OCI-LY7 (cell line): ENCODE measurements at regions not wholly inside any gene's neighbourhood (a gene's known extent, or its start where the extent isn't known, plus 50 kb on each side); places are given as distances from the start of the nearest gene placed in this dataset.

Experiments used
- BruUV-seq: library from RNA; stranded (reverse); fragments of 400-500 nt; replicated peaks from 2 replicates; lab custom pipeline; 2021; lab: Mats Ljungman, UMichigan
- CTCF ChIA-PET: fragments of 300-600 bp; sonication (Branson Sonifier 250); formaldehyde crosslinking; loops from one replicate; lab custom pipeline; 2022; ENCODE audit warnings: antibody characterized with exemption; ENCODE audit not compliant: unreplicated experiment; lab: Charles Lee
- POLR2A ChIA-PET: fragments of 300-600 bp; sonication (Branson Sonifier 250); formaldehyde crosslinking; loops from one replicate; lab custom pipeline; 2022; ENCODE audit warnings: antibody characterized with exemption; lab: Charles Lee
- DNase-seq: peaks from one replicate; pipeline ENCODE4 v3.0.0-alpha.2; 2015; ENCODE audit warnings: low spot score
- H2AFZ ChIP-seq: fragments of 200-600 bp; sonication (generic), shearing (Covaris generic); 2 replicates; pipeline ENCODE4 v1.6.1; 2014; ENCODE audit warnings: mild to moderate bottlenecking, antibody characterized with exemption, low read length, moderate library complexity
- H3K27ac ChIP-seq: fragments of 200-600 bp; sonication (generic); 2 replicates; pipeline ENCODE4 v1.5.1; 2014; ENCODE audit warnings: mixed run types, low read depth, mild to moderate bottlenecking, moderate library complexity, low read length, inconsistent platforms; ENCODE audit not compliant: poor library complexity, severe bottlenecking
- H3K36me3 ChIP-seq: fragments of 200-600 bp; sonication (generic); 2 replicates; pipeline ENCODE4 v1.6.1; 2014; ENCODE audit warnings: mild to moderate bottlenecking, antibody characterized with exemption, low read length, moderate library complexity, mixed read lengths; ENCODE audit not compliant: insufficient read depth
- H3K4me1 ChIP-seq: fragments of 200-600 bp; sonication (generic); 2 replicates; pipeline ENCODE4 v1.5.1; 2014; ENCODE audit warnings: mild to moderate bottlenecking, low read length; ENCODE audit not compliant: insufficient read depth, poor library complexity, severe bottlenecking
- H3K4me2 ChIP-seq: fragments of 200-600 bp; sonication (generic); 2 replicates; pipeline ENCODE4 v1.6.1; 2014; ENCODE audit warnings: mild to moderate bottlenecking, low read length
- H3K4me3 ChIP-seq: fragments of 200-600 bp; sonication (generic); 2 replicates; pipeline ENCODE4 v1.5.1; 2014; ENCODE audit warnings: mild to moderate bottlenecking, low read depth, low read length; ENCODE audit not compliant: poor library complexity, severe bottlenecking
- H3K79me2 ChIP-seq: fragments of 200-600 bp; sonication (generic); 2 replicates; pipeline ENCODE4 v1.6.1; 2016; ENCODE audit warnings: low read depth, mild to moderate bottlenecking, low read length, moderate library complexity, mixed read lengths; ENCODE audit not compliant: insufficient read depth
- H3K9me2 ChIP-seq: fragments of 200-600 bp; sonication (generic); 2 replicates; pipeline ENCODE4 v1.6.1; 2016; ENCODE audit warnings: mild to moderate bottlenecking, low read length, mixed read lengths; ENCODE audit not compliant: insufficient read depth
- H3K9me3 ChIP-seq: fragments of 200-600 bp; sonication (generic); 2 replicates; pipeline ENCODE4 v1.6.1; 2014; ENCODE audit warnings: mild to moderate bottlenecking, mixed run types, low read length, mixed read lengths
- H4K20me1 ChIP-seq: fragments of 200-600 bp; sonication (generic); 2 replicates; pipeline ENCODE4 v1.6.1; 2014; ENCODE audit warnings: mild to moderate bottlenecking, antibody characterized with exemption, low read length, moderate library complexity, mixed read lengths; ENCODE audit not compliant: insufficient read depth
- CTCF ChIP-seq: fragments of 200-600 bp; sonication (generic); conservative IDR thresholded peaks from 2 replicates; pipeline ENCODE4 v1.5.1; 2014; ENCODE audit warnings: mild to moderate bottlenecking, antibody characterized with exemption, low read length, moderate library complexity, mixed read lengths
- EZH2phosphoT487 ChIP-seq: fragments of 200-600 bp; sonication (generic); IDR thresholded peaks from 2 replicates; pipeline ENCODE4 v1.6.1; 2018; ENCODE audit warnings: low read depth, borderline replicate concordance, mild to moderate bottlenecking, mixed run types, antibody characterized with exemption, low read length, moderate library complexity, mixed read lengths
- intact Hi-C: fragments of 100-400 bp; cut with micrococcal nuclease; formaldehyde crosslinking; loops from one replicate; pipeline ENCODE4 v1.10.0; 2022; ENCODE audit not compliant: unreplicated experiment

DNA sequence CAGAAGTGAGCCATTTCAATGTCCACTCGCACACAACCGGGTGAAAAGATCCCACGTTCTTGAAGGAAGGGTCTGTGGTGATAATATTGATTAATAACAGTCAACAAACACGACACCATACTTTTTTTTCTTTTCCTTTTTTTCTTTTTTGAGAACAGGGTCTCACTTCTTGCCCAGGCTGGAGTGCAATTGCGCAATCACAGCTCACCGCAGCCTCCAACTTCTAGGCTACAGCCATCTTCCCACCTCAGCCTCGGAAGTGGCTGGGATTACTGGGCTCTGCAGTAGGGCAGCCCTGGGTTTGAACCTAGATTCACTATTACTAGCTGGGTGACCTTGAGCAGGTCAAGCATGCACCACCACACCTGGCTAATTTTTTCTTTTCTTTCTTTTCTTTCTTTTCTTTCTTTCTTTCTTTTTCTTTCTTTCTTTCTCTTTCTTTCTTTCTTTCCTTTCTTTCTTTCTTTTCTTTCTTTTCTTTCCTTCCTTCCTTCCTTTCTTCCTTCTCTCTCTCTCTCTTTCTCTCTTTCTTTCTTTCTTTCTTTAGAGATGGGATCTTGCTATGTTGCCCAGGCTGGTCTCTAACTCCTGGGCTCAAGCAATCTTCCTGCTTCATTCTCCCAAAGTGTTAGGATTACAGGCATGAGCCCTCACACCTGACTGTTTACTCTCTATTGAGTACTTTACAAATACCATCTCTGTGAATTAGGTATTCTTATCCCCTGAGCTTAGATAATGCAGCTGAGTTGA is 123.9 kb downstream of the SNX5 start:
- intact Hi-C loops, result no loop called here
- H2AFZ ChIP-seq, result no peak overlapping the region
- no peaks in the 10 kb centered on the region for H4K20me1 ChIP-seq
- ChIA-PET CTCF (no interaction called here), POLR2A (interaction anchor here (0.6 to 3.5 kb wide), 5 partner anchors 9 to 113 kb away, joined by 3 to 21 read pairs (median 4); no protein-coding TSS in a partner anchor)
- BruUV-seq, result no TSS peak
- no peak overlapping the region for H3K4me2 ChIP-seq
- no peaks in the 10 kb centered on the region for H3K9me2 ChIP-seq
- no peak for DNase-seq
- no peak for TF ChIP-seq EZH2phosphoT487
- TF ChIP-seq CTCF, result no peak
- H3K4me1 ChIP-seq, result peaks cover 55% of the 10 kb centered on the region
- H3K36me3 ChIP-seq, result no peaks in the 10 kb centered on the region
- H3K27ac ChIP-seq, result no peak overlapping the region
- peaks cover 11% of the 10 kb centered on the region; the same call in 1 of the 2 replicates for H3K9me3 ChIP-seq
- H3K4me3 ChIP-seq, result no peak overlapping the region
- no peaks in the 10 kb centered on the region for H3K79me2 ChIP-seq

DNA sequence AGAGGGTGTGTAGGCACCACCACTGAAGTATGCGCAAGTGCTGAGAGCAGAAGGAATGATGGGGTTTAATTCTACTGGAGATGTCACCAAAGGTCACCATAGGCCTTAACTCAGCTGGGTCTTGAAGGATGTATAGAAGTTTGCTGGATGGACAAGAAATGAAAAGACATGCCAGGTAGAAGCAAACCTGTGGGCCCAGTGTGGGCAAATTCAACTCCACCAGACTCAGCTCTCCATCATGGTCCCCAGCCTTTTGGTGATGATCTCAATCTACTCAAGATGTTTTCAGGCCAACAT is 124.5 kb downstream of the SNX5 start:
- H3K79me2 ChIP-seq, result no peaks in the 10 kb centered on the region
- intact Hi-C loops, result no loop called here
- no peaks in the 10 kb centered on the region for H3K9me2 ChIP-seq
- POLR2A ChIA-PET, result interaction anchor here (3.5 kb wide), 1 partner anchor 13 kb away, joined by 21 read pairs; no protein-coding TSS in a partner anchor
- 0 out of 2 replicates have a peak, but pooled peaks cover 6% of the 10 kb centered on the region for H3K9me3 ChIP-seq
- H3K27ac ChIP-seq, result no peak overlapping the region
- no peak for DNase-seq
- no TSS peak for BruUV-seq
- peak overlapping the region; percentile 22; the same call in 1 of the 2 replicates for H3K4me2 ChIP-seq
- H3K4me3 ChIP-seq, result no peak overlapping the region
- TF ChIP-seq EZH2phosphoT487 (no peak), CTCF (no peak)
- H2AFZ ChIP-seq, result no peak overlapping the region
- peaks cover 50% of the 10 kb centered on the region for H3K4me1 ChIP-seq
- H3K36me3 ChIP-seq, result no peaks in the 10 kb centered on the region
- no peaks in the 10 kb centered on the region for H4K20me1 ChIP-seq
- CTCF ChIA-PET, result interaction anchor here (0.8 kb wide), 1 partner anchor 162 kb away, joined by 3 read pairs; the partner anchor contains the start of gene RRBP1
